GM18517 (cell line): ENCODE measurements at regions not wholly inside any gene's neighbourhood (a gene's known extent, or its start where the extent isn't known, plus 50 kb on each side); places are given as distances from the start of the nearest gene placed in this dataset.
"Not testable (repeated sequence)": the region's sequence is repeated elsewhere in the genome, so short reads cannot be mapped to it uniquely, and the experiment has no call there.

Experiments
- ATAC-seq: cut with Tn5 transposase; IDR thresholded peaks from one replicate; pipeline ENCODE4 v1.9.1; 2021; ENCODE audit warnings: mild to moderate bottlenecking, moderate library complexity; ENCODE audit not compliant: unreplicated experiment

DNA sequence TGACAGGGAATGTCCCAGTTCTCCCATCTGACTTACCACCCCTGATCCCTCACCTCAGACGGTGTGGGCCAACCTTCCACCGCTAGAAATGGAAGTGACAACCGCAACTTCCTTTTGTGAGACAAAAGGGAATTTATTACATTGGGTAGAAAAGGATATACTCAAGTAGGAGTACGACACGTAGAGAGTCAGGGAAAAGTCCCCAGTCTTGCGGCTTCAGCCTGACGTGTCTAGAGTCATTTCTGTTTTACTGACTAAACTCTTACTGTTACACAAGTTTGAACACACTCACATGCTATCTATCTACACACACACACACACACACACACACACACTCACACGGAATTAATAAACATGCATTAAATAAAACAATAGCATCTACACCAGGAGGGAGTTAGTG is 178.9 kb downstream of the COPRS start:
- ATAC-seq = no peak

DNA sequence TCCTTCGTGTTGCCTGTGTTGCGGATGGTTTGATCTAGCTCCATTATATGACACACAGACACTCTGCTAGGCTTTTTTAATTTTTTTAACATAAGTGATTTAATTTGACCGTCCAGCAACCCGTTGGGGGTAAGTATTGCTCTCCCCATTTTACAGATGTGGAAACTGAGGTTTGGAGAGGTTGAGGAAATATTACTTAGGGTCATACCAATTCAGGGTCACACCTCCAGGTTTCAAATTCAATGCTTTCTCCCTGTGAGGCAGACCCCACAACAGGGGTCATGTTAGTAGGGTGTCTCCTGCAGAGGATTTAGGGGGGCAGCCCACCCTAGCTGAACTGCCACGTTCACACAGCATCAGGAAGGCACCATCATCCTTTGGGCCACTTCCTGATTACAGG is 179.4 kb downstream of the COPRS start:
- ATAC-seq = no peak

DNA sequence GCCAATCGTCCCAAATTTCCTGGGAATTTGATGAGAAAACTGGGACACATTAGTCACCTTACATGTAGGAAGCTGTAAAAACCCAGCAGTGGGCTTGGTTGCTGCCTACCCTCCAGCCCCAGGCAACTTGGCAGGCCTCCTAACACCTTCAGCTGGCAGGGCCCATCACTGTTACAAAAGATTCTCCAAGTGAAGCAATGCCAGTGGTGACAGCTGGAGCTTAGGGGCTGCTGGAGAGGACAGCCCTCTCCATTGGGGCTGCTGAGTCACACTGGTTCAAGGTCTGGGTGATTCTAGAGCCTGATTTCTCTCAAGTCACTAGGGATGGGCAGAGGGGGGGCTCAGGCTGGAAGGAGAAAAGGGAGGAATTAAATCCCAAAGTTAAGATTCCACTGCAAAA is 180.6 kb downstream of the COPRS start:
- no peak for ATAC-seq

DNA sequence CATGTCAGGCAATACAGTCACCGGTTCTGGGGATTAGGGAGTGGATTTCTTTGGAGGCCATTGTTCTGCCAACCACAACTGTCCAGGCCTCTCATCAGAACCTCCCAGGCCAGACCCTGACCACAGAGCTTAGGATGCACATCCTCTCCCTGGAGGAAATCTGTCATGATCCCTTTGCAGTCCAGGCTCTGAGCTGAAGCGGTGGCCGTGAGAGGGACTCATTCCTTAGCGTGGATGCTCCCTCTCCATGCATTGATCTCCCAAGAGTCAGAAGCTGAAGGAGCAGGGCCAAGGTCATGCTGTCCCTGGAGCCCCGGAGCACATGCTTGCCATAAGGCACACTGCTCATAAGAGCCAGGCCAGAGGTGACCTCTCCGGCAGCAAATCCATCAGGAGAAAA is 181.4 kb downstream of the COPRS start:
- no peak for ATAC-seq

DNA sequence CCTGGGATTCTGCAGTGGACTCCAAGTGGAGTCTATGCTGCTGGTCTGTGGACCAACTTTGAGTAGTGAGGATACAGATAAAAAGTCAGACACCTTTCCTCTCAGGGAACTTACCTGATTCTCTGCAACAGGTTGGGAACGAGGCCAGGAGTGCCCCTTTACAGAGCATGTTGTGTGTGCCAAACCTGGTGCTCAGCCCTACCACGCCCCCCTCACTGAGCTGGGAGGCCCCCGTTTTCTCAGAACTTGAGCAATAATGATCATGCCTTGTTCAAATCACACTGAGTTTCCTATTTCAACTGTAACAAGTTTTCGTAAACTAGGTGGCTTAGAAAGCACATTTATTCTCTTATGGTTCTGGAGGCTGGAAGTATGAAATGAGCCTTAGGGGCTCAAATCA is 182.0 kb downstream of the COPRS start:
- no peak for ATAC-seq

DNA sequence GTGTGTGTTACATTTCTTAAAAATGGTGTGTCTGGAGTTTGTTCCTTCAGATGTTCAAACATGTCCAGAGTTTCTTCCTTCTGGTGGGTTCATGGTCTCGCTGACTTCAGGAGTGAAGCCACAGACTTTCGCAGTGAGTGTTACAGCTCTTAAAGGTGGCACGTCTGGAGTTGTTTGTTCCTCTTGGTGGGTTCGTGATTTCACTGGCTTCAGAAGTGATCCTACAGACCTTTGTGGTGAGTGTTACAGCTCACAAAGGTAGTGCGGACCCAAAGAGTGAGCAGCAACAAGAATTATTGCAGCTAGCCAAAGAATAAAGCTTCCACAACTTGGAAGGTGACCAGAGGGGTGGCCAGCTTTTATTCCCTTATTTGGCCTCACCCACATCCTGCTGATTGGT is 183.7 kb downstream of the COPRS start:
- ATAC-seq = not testable (repeated sequence)

DNA sequence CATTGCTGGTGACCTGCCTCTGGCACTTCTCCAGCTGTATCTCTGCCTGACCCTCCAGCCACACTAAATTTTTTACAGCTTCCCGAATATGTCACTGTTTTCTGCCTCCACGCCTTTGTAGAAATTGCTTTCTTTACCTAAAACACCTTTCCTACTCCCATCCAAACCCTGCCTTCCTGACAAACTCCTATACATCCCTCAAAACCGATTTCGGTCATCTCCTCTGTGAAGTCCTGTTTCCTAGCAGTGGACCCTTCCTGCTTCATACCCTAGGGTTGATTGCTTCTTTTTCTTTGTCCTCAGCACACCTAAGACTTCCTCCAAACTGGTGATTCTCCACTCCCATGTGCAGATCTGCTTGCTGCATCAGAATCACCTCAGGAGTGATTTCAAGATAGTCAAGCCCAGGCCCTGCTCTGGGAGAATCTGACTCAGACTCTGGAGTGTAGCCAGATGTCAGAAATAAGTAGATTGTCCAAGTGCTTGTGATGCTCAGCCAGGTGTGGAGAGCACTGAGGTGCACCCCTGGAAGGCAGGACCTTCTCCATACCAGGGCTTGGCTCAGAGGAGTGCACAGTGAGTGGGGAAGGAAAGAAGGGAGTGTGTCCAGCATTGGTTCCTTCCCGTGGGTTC is 184.2 kb downstream of the COPRS start:
- no peak for ATAC-seq

DNA sequence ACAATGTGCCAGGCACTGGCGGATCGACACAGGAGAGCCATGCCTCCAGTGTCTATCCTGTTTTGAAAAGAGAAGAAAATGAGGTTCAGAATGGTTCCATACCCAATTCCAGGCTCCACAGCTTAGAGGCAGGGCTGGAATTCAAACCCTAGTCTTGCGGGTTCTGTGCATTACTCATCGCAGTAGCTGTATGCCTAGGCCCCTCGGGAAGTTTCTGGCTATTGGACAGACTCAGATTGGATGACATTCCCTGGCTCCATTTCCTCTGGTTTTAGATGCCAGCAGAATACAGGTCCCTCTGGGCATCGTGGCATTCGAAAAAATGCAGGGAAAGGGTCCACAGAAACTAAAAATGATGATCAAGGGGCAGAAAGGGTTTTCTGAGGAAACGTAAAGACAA is 184.7 kb downstream of the COPRS start:
- no peak for ATAC-seq

DNA sequence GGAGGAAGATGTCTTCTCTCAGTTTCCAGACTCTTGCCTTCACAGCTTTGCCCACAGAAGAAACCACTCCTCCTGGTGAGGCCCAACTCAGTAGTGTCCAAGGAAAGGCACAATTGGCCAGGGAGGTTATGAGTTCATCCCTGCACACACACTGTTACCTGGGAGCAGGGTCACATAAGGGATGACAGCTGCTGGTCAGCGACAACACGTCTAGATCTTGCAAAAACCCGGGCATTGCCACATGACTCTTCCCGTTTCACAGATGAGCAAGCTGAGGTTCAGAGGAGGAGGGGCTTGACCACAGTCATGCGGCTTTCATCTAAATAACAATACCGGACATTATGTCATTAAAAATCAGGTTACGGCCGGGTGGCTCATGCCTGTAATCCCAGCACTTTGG is 186.0 kb downstream of the COPRS start:
- ATAC-seq = no peak

DNA sequence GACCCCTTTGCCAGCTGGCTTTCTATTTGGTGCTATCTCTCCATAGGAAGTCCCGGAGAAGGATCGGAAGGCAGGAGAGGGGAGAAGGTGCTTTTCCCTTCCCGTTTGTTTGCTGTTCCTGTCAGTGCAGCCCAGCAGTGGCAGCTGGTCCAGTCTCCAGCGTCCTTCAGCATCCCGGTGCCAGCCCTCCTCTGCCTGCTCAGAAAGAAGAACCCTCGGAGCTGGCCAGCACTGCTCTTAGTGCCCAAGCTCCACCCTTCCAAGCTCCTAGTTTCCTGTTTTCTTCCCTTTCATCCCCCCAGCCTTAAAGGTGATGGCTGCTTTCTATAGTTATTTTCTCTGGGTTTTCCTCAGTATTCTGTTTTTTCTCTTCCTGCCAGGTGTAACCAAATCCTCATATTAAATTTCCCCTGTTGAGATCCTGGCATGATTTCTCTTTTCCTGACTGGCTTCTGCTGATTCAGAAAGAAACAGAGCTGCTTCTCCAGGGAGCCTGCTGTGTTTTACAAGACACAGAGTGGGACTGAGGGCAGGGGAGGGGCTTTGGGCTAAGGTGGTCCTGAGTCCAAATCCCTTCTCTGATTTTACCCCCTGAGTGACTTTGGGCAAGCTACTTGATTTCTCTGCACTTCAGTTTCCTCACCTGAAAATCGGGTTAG is 186.8 kb downstream of the COPRS start:
- ATAC-seq = no peak

DNA sequence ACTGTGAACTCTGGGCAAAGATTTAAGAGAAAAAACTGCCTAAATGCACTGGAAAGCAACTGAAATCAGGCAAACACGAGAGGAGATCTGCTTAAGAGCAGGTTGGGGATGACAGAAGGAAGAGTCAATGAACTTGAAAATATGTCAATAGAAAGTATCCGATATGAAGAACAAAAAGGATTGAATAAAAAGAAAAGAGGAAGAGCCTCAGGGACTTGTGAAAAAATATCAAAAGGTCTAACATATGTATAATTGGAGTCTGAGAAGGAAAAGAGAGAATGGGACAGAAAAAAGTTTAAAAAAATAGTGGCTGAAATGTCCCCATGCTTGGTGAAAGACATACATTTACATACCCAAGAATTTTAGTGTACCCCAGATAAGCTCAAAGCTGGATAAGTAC is 195.5 kb downstream of the COPRS start:
- no peak for ATAC-seq

DNA sequence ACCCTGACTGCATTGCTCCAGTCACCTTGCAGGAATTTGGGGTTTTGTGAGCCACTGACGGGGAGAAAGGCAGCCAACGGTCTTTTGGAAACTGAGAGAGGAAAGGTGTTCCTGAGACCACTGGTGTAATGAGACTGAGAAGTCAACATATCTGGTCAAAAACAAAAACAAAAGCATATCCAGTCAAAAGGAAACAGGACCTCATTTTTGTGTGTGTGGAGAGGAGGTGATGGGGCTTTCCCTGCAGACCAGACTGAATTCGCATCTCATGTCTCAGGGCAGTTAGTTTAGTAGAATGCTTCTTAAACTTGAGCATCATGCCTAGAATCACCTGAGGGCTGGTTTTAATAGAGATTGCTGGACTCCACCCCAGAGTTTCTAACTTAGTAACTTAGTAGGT is 198.4 kb downstream of the COPRS start:
- no peak for ATAC-seq

DNA sequence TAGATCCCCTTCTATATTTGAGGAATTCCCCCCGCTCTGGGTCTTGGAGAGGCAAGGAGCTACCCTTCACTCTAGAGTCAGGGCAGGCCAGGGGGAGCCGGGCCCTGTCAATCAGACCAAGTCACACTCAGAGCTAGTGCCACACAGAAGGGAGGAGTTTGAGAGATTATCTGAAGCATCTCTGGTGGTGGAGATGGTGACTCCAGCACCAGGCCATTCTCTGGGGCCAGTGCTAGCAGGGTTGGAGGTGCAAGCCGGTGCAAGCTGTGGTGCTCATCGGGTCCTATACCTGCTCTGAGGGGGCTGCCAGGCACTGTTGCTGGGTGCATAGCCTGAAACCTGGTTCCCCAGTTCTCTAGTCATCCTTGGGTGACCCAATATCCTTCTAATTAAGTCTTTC is 201.2 kb downstream of the COPRS start:
- ATAC-seq = no peak

DNA sequence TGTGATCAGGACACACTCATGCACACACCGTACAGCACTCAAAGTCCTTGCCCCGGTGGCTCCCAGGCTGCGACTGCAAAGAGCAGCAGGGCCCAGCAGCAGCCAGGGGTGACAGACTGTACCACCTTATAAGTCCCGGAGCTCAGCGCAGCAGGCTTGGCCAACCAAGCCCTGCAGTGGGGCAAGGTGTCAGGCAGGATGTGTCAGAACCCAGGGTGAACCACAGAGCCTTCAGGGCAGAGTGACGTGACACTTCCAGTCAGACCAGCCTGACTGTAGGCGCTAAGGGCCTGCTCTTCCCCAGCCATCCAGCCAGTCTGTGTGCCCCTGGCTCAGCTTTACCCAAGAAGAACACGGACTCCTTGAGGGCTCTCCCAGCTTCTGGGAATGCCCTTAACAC is 204.1 kb downstream of the COPRS start:
- ATAC-seq = no peak

DNA sequence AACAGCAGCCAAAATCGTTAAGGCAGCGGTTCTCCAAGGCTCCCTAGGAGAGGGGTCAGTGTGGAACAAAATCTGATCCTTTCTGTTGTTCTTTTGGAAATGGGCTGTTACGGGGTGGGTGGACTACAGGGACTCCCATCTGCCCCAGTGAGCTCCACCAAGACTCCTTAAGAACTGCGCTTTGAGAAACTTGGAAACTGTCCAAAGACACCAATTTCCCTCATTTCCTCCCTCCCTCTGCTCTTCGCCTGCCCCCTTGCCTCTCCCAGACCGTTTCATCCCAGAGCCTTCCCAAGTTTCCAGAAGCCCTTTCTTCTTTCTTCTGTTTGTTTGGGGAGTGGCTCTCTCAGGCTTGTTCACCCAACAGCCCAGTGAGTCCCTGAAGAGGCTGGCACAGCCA is 205.4 kb downstream of the COPRS start:
- no peak for ATAC-seq

DNA sequence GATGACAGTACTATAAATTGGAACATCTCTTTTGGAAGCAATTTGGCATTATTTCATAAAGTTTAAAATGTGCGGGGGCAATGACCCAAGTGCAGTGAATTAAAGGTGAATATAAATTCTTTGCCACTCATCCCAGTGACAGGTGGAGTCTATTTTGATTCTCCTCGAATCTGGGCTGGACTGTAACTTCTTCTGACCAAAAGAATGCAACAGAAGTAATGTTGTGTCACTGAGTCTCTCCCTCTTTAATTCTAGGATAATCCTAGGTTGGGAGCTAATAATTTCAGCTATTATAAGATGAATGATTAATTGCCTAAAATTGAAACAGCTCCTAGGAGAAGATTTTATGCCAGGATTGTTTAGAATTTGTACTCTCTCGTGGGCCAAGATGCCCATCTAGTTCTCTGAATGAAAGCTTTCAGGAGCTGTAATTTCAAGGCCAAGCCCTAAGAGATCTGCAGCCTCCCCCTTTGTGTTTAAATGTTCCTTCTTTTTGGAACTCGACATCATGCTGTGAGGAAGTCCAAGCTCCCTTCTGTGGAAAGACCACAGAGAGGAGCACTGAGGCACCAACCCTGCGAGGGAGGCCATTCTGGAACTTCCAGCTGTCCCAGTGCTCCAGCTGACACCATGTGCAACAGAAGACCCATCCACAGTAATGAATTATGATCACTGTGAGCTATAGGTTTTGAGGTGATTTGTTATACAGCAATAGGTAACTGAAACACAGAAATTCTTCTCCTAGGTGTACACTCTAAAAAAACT is 208.1 kb downstream of the COPRS start:
- ATAC-seq = no peak

DNA sequence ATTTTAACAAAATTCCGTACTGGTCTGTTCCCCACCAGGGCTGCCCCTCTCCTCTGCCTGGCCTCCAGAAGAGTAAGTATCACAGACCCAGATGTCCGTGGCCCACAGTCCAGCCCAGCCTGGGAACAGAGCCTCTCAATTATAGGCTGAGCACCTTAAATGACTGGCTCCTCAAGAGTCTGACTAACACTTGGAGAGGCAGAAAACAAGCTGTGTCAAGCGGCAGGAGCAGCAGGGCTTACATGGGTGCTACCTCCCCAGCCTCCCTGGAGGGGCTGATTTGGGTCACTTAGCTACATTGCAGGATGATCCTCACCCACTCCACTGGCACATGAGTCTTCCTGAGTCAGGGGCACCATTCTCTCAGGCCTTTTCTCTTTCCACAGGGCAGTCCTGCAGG is 209.7 kb downstream of the COPRS start:
- no peak for ATAC-seq

DNA sequence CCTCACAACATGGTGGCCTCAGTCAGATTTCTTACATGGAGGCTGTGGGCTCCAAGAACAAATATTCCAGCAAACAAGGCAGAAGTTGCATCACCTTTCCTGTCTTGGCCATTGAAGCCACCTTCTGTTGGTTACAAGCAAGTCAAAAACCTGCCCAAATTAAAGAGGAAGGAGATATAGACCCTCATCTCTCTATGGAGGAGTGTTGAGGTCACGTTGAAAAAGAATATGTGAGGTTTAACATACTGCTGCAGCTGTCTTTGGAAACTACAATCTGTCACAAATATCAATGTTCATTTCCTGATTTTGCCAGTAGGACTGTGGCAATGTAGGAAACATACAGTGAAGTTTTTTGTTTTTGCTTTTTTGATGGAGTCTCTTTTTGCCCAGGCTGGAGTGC is 211.4 kb downstream of the COPRS start:
- no peak for ATAC-seq

DNA sequence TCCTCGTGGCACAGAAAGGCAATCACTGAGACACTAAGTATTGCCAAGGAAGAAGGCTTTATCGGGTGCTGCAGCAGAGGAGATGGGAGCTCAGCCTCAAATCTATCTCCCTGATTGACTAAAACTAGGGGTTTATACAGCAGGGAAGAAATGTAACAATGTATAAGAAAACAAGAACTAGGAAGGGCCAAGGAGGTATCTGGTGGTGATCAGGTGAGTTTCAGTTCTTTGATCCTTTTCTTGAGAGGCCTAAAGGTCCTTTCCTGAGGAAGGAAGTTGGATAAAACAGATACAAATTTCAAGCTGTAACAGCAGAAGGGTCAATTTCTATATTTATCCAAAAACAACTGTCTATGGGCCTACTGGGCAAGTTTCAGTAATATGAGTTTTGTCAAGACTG is 212.4 kb downstream of the COPRS start:
- no peak for ATAC-seq

DNA sequence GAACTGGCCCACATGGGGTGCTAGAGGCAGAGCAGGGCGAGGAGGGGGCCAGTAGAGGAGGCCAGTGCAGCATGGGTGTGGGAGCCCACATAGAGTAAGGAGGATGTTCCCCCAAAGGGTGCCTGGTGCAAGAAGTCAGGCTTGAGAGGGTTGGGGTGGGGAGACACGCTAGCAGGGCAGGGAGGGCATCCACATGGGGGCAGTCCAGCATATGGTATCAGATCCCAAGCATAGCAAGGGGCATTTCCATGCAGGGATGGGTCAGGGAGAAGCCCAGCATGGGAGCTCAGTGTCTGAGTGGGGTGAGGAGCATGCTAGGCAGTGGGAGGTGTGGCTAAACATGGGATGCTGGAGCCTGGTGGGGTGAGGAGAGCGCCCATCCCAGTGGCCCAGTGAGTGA is 213.7 kb downstream of the COPRS start:
- ATAC-seq = no peak

DNA sequence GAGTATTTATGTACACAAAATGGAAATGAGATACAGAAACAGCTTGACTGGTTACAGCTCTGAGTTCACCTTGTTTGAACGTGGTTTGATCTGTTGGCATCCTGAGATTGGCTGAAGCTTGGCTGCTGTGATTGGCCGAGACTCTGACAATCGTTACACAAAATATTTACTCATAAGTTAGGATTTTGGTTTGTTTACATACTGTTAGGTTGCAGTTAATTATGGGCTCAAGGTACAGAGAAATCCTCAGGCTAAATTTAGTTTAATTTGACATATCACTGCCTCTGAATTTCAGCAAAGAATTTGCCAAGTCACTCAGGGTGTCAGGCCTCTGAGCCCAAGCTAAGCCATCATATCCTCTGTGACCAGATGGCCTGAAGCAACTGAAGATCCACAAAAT is 227.3 kb downstream of the COPRS start:
- no peak for ATAC-seq

DNA sequence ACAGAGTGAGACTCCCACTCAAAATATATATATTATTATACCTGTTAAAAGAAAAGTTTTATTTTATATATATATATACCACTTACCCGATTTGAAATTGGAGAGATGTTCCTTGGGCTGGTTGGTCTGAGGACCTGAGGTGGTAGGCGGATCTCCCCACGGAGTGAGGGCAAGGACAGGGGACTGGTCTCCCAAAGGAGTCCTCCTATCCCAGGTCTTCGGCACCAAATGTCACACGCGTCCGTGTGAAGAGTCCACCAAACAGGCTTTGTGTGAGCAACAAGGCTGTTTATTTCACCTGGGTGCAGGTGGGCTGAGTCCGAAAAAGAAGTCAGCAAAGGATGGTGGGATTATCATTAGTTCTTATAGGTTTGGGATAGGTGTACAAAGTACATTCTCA is 228.2 kb downstream of the COPRS start:
- not testable (repeated sequence) for ATAC-seq
